Hematopoietic multipotent progenitor cell treated with erythropoietin and hydrocortisone succinate and interleukin-3 and kit ligand, for 15 days (in vitro differentiated cells): ENCODE measurements at regions not wholly inside any gene's neighbourhood (a gene's known extent, or its start where the extent isn't known, plus 50 kb on each side); places are given as distances from the start of the nearest gene placed in this dataset.
"Not testable (repeated sequence)": the region's sequence is repeated elsewhere in the genome, so short reads cannot be mapped to it uniquely, and the experiment has no call there.

Source experiments
- DNase-seq: peaks from one replicate; pipeline ENCODE4 v3.0.0-alpha.2; 2015; ENCODE audit warnings: low spot score

- no peak for DNase-seq
These were observed 707.9 kb downstream of the CENPC start for GRCh38 chr4:66837279-66837922.

- DNase-seq: no peak
These were observed 716.0 kb downstream of the CENPC start for GRCh38 chr4:66829310-66829709.

GRCh38 chr4:66820681-66821080, 724.6 kb downstream of the CENPC start:
- no peak for DNase-seq

- no peak for DNase-seq
These were observed 731.0 kb downstream of the CENPC start for GRCh38 chr4:66814277-66814676.

GRCh38 chr4:66805582-66805981, 739.7 kb downstream of the CENPC start:
- DNase-seq: no peak

- no peak for DNase-seq
These were observed 740.3 kb downstream of the CENPC start for GRCh38 chr4:66804979-66805378.

GRCh38 chr4:66797608-66798007, 747.7 kb downstream of the CENPC start:
- no peak for DNase-seq

GRCh38 chr4:66795724-66796123, 749.6 kb downstream of the CENPC start:
- DNase-seq: no peak

- DNase-seq: no peak
These were observed 750.8 kb downstream of the CENPC start for GRCh38 chr4:66794390-66795034.

- no peak for DNase-seq
These were observed 753.6 kb downstream of the CENPC start for GRCh38 chr4:66791686-66792085.

GRCh38 chr4:66785479-66785878, 759.8 kb downstream of the CENPC start:
- no peak for DNase-seq

- DNase-seq: not testable (repeated sequence)
These were observed 762.6 kb downstream of the CENPC start for GRCh38 chr4:66782751-66783150.

GRCh38 chr4:66777097-66777496, 768.2 kb downstream of the CENPC start:
- no peak for DNase-seq

GRCh38 chr4:66769441-66769840, 775.9 kb downstream of the CENPC start:
- DNase-seq: no peak

- no peak for DNase-seq
These were observed 777.9 kb downstream of the CENPC start for GRCh38 chr4:66767442-66767841.

- DNase-seq: no peak
These were observed 778.7 kb downstream of the CENPC start for GRCh38 chr4:66766557-66766956.

GRCh38 chr4:66750273-66750672, 795.0 kb downstream of the CENPC start:
- DNase-seq: no peak

- DNase-seq: not testable (repeated sequence)
These were observed 798.4 kb downstream of the CENPC start for GRCh38 chr4:66746918-66747317.

- no peak for DNase-seq
These were observed 804.2 kb downstream of the CENPC start for GRCh38 chr4:66741081-66741480.

GRCh38 chr4:66736606-66737005, 808.7 kb downstream of the CENPC start:
- DNase-seq: no peak

- no peak for DNase-seq
These were observed 817.0 kb downstream of the CENPC start for GRCh38 chr4:66728280-66728679.

- not testable (repeated sequence) for DNase-seq
These were observed 832.9 kb downstream of the CENPC start for GRCh38 chr4:66712301-66712921.

GRCh38 chr4:66704243-66704642, 841.1 kb downstream of the CENPC start:
- DNase-seq: no peak

- DNase-seq: no peak
These were observed 850.6 kb downstream of the CENPC start for GRCh38 chr4:66694739-66695138.
